Spleen (tissue), 7 donors: ENCODE measurements at regions not wholly inside any gene's neighbourhood (a gene's known extent, or its start where the extent isn't known, plus 50 kb on each side); places are given as distances from the start of the nearest gene placed in this dataset.

Source experiments
- POLR2AphosphoS5 ChIP-seq, 3 donors: sonication (generic); formaldehyde crosslinking; IDR thresholded peaks; one replicate each; pipeline ENCODE4 v1.5.1; 2017; ENCODE audit warnings: antibody characterized with exemption in 3 of 3
- TF ChIP-seq, protein P1 (sequence below), 11 experiments: fragments of 200-600 bp in 7 of 11; fragments of 450-650 bp in 4 of 11; sonication (generic) in 4 of 11; IDR thresholded peaks in 8 of 11; conservative IDR thresholded peaks in 3 of 11; 1 replicate in 7 of 11; 2 replicates in 4 of 11; pipeline versions ENCODE4 v1.4.0 to v1.8.0; 2016 to 2021; ENCODE audit warnings: antibody characterized with exemption in 11 of 11, inconsistent platforms in 4 of 11, mild to moderate bottlenecking in 1 of 11
- donor health status: DM: no; HTN: no; CAD: no; lungs with moderate emphysema.
- donor health status: DM: no; HTN: no; CAD: no.
- donor health status: DM: no; HTN: no; CAD: no.

DNA sequence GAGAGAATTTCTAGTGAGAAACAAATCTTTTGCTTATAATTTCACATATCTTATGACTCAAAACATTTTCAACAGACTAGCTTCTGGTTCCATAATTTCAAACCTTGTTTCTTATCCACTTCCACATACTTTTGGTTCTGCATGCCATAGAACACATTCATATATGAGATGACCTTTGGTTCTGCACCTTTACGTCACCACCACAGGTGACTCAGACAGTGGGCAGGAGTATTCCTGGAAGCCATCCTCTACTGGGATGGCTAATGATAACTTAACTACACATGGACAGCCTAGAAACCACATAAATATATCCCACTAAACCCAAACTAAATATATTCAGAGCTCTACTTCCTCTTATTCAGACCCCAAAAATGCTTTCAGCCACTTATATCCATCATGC, 133.3 kb downstream of the DCK start:
- TF ChIP-seq, protein P1, sequence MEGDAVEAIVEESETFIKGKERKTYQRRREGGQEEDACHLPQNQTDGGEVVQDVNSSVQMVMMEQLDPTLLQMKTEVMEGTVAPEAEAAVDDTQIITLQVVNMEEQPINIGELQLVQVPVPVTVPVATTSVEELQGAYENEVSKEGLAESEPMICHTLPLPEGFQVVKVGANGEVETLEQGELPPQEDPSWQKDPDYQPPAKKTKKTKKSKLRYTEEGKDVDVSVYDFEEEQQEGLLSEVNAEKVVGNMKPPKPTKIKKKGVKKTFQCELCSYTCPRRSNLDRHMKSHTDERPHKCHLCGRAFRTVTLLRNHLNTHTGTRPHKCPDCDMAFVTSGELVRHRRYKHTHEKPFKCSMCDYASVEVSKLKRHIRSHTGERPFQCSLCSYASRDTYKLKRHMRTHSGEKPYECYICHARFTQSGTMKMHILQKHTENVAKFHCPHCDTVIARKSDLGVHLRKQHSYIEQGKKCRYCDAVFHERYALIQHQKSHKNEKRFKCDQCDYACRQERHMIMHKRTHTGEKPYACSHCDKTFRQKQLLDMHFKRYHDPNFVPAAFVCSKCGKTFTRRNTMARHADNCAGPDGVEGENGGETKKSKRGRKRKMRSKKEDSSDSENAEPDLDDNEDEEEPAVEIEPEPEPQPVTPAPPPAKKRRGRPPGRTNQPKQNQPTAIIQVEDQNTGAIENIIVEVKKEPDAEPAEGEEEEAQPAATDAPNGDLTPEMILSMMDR (IDR thresholded peaks at IDR 0.05 in 8 of 11, conservative IDR thresholded peaks at IDR 0.05 in 3 of 11): no peak
- no peak for TF ChIP-seq POLR2AphosphoS5 (IDR thresholded peaks at IDR 0.05)
